Pulmonary artery endothelial cell (primary cell): ENCODE measurements at regions not wholly inside any gene's neighbourhood (a gene's known extent, or its start where the extent isn't known, plus 50 kb on each side); places are given as distances from the start of the nearest gene placed in this dataset.
A peak's percentile ranks its signal among the peaks of the same experiment; 100 is the strongest.
"Not testable (repeated sequence)": the region's sequence is repeated elsewhere in the genome, so short reads cannot be mapped to it uniquely, and the experiment has no call there.

Experiments
- DNase-seq: peaks from one replicate; pipeline ENCODE4 v3.0.0-alpha.2; 2011; ENCODE audit warnings: low read depth, low spot score

DNA sequence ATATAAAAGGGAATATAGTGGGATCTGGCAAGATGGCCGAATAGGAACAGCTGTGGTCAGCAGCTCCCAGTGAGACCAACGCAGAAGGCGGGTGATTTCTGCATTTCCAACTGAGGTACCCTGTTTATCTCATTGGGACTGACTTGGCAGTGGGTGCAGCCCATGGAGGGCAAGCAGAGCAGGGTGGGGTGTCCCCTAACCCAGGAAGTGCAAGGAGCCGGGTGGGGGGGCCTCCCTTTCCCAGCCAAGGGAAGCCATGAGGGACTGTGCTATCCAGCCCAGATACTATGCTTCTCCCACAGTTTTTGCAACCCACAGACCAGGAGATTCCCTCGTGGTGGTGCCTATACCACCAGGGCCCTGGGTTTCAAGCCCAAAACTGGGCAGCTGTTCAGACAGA is 342.4 kb downstream of the RPS29 start:
- not testable (repeated sequence) for DNase-seq

DNA sequence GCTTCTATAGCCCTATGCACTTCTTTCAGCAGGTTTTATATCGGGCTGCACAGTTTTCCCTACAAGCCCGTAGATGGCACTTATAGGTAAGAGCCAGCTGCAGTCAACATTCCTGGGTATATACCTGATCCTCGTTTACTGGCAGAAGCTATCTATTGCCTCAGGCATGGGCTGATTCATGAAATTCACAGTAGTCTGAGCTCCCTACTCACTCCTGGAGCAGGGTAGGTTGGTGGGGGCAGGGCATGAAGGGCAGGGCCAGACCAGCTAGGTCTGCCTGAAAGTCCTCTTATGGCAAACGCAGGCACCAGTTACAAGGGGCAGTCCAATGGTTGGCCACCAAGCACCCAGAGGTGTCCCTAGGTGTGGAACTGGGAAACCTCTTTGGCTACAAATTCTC is 345.8 kb downstream of the RPS29 start:
- no peak for DNase-seq

DNA sequence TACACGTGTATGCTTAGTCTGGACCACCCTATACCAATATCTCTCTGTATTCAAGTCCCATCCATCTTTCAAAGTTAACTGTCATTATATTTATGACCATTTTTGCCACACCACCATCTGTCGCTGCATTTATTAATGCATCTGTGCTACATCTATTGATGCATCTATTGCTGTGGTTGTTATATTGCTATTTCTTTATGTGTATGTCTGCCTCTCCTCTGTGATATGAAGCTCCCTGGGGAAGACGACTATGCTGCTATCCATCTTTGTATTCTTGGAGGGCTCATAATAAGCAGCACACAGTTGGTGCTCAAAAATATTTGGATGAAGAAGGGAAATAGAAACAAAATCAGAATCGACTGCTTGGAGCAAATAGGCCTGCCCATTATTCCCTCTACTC is 357.6 kb downstream of the RPS29 start:
- DNase-seq, result no peak

DNA sequence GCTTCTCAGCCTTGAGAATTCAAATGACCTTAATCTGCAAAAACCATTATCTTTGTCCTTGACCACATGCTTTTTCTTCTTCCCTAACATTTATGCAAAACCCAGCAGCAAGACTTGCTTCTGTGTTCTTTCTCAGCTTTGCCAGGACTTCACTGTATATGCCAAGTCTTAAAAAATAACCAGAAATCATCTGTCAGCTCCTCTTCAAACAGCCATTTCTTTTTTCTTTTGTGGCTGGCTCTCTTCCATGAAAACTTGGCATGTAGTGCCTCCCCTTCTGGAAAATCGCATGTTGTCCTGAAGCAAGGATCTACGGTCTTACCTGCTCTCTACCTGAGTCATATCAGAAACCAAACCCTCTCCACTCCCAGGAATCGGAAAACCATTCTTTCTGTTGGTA is 364.9 kb downstream of the RPS29 start:
- DNase-seq, result no peak

DNA sequence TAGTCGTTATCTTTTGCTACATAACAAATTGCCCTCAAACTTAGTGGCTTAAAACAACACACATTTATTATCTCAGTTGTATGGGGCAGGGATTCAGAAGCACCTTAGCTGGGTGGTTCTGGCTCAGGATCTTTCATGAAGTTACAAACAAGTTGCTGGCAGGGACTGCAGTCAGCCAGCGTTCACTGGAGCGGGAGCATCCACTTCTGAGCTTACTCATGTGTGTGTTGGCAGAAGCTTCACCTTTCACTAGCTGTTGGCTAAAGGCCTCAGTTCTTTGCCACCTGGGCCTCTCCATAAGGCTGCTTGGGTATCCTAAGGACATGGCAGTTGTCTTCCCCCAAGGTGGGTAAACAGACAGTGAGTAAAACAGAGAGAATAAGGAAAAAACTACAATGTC is 365.7 kb downstream of the RPS29 start:
- DNase-seq, result no peak

DNA sequence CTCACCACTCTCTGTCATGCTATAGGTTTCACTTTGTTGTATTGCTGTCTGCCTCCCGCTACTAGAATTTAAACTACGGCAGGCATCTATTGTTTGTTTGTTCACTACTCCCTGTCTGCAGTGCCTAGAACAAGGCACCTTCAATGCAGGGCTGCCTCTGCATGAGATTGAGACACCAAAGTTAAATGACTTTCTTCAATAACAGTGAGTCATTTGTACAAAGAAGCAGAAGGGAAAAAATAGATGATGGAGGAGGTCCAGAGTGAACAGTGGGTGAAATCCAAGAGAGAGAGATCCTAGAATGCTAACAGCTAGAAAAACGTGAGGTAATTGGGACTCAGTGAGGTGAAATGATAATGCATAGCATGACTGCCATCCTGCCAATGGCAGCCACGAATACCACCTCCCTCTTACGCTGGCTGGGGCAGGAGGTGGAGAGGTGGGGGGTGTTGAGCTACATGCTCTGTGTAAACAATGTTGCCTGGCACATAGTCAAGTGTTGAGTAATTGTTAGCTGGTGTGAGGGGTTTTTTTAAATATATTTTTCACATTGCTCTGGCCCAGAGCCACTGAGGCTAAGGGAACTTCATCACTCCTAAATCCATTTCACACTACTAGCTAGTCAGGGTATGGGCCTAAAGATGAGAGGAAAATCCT is 367.6 kb downstream of the RPS29 start:
- DNase-seq, result no peak

DNA sequence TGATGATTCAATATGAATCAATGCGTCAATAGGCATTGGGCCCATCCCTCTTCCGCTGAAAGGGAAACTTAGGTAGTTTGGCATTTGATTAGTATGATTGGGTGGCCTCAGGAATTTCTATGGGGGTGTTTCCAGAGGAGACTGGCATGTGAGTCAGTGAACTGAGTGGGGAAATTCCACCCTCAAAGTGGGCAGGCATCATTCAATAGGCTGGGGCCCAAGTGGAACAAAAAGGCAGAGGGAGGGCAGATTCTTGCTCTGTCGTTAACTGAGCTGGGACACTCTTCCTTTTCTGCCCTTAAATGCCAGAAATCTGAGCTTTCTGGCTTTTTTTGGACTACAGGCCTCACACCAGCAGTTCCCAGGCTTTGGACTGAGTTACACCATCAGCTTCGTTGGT is 373.5 kb downstream of the RPS29 start:
- no peak for DNase-seq

DNA sequence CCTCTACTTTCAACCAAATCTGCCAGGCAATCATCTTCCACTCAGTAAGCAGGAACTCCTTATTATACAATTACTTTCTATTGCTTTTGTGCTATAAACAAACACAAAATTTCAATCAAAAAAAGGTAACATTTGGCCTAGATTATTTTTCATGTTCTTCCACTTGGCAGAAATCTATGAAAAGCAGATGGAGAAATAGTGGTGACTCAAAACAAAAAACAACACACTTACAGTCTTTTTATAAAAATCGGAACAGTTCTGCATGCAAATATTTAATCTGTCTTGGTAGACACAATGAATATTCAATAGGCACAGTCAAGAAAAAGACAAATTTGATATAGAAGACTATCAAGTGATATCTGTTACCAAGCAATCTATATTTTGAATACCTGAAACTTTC is 376.8 kb downstream of the RPS29 start:
- no peak for DNase-seq

DNA sequence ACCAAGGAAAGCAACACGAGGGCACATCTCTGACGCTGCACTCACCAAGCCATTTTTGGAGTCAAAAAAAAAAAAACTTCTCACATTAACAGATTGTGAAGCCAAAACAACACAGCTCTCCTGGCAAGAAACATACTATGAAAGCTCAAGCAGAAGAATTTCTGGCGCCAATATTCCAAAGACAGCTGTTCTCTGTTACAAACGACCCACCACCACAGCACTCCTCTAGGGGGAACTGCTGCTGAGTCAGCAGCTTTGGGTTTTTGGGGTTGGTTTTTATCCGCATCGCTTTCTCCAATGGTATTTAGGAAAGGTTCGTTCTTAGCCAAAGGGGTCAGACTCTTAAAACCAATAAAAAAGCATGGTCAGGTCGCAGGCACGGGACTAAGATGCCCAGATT is 379.4 kb downstream of the RPS29 start:
- no peak for DNase-seq

DNA sequence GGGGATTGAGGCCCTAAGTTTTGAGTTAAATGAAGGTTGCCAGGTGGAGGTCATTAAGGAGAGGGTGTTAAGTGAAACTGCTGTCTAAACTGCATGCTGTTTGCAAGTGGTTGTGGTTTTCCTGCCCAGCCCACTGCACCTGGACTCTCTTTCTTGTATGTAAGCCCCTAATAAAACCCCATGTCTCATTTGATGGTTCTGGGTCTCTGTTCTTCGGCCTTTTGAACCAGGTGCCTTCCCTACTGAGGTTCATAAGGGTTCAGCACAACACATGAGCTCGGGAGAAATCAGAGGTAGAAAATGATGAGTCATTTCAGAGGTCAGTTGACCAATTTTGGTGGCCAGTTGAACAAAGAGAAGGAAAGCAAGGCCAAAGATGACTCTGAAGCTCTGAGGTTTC is 382.5 kb downstream of the RPS29 start:
- DNase-seq, result no peak

DNA sequence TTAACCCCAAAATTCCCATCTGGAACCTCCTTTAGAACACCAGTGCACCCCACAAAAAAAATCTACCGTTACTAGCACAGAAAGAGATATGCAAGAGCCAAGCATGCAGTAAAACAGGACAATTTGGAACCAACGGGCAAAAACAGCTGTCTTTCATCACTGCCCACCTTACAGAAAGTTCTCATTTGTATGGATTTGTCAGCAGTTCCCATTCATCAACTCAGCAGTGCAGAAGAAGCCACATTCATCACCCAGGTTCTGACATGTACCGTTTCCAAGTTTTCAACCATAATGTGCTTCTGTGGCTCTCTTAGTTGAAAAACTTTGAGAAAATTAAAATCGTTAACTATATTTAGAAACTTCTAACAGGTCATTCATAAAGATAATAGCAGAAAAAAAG is 387.0 kb downstream of the RPS29 start:
- no peak for DNase-seq

DNA sequence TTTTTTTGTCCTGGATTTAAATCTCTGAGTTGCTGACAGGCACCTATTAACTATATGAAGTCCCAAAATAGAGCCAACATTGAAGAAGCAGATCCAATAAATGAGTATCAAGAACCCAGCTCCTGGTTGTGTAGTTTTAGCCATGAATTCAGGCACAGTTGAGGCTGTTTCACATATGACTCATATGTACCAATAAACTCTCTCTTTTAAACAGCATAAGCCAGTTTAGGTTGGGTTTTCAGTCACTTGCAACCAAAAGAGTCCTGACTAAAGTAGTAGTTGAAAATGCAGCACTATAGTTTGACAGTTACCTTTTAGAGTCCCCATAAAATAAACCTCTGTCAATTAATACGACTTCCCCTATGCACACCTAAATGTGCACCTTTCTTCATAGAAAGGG is 389.9 kb downstream of the RPS29 start:
- DNase-seq, result no peak

DNA sequence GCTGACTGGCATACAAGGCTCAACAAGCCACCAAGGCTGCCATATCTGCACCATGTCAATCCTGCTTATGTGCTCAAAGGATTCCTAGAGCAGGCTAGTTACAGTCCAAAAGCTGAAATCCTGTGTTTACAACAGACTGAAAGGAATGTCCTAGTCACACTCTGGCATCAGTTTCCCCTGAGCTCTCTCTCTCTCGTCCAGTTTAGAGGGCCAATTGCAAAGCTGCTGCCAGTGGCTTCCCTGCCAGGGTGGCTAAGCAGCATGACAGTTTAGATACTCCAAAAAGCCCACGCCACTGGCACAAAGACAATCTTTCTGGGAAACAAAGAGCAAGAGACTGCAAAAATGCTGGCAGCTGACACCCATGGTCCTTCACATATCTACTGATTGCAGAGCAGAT is 392.1 kb downstream of the RPS29 start:
- DNase-seq, result no peak

DNA sequence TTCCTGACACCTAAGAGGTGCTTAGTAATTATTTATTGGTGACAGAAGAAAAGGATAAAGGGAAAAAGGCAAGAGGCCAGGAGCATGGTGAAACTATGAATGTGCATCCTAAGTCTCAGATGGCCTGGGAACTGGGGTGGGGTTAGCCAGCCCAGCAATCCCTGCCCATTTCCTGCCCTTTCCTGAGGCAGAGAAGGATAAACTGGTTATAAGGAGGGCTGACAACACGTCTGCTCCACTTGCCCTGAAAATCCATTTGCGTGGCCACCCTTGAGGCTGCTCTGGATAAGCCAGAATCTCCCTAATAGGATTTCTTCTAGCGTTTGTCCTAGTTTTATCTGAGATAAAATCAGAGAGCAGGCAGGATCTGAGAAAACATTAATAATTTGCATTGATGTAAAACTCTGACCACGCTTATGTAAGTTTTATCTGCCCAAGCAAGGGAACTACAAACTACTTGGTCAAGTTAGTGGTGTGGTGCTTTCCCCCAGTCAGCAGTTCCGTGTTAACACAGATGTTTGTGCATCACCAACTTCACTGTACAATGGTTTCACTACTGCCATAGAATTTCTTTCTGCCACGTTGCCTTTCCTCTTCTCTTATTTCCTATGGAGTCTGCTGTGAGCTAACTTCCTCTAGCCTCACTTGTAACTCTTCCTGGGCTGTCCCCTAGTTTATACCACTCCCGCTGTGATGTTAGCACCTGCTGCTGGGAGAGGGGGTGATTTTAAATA is 392.7 kb downstream of the RPS29 start:
- no peak for DNase-seq

DNA sequence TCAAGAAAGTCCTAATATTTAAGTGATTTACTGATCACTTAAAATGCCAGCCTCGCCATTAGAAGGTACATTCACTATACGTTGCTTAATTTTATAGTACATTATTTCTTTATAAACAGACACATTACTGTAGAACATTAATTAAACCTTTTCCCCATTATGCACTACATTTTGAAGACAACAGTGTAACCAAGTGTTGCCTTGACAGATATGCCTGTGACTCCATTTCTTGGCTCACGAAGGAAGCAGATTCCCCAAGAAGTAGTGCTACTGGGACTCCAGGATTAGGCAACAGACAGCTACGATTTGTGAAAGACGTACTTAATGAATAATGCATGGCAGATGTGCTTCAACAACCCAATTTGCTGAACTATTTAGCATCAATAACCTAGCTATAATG is 394.8 kb downstream of the RPS29 start:
- DNase-seq, result no peak

DNA sequence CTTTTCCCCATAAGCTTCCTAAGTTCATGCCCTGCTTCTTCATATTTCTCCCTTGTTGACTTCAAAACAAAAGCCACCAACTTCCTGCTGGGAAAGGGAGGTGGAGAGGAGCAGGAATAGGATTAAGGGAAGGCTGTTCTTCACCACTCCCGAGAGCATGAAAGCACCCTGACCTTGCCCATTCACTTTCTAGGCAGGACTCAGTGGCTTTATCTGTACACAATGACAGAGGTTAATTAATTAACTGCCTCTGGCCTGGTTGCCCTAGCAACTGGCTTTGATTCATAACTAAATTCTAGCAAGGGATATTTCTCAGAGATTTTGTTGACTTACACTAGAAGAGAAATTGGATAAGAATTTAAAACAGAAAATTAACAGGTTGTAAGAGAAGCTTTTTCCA is 396.8 kb downstream of the RPS29 start:
- no peak for DNase-seq

DNA sequence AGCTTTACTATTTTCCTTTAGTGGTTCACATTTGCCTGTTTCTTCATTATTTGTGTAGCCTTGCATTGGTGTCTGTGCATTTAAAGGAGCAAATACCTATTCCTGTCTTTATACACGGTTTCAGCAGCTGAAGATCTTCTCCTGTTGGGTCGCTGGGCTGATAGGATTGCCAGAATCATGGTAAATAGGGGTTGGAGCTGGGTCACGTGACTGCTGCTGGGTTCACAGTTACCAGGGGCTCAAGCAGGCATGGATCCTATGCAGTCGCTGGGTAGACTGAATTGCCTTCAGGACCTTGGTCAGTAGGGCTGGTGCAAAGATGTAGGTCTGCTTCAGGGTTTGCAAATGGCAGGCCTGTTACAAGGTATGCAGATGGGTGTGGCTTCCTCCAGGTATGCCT is 398.4 kb downstream of the RPS29 start:
- DNase-seq, result no peak

DNA sequence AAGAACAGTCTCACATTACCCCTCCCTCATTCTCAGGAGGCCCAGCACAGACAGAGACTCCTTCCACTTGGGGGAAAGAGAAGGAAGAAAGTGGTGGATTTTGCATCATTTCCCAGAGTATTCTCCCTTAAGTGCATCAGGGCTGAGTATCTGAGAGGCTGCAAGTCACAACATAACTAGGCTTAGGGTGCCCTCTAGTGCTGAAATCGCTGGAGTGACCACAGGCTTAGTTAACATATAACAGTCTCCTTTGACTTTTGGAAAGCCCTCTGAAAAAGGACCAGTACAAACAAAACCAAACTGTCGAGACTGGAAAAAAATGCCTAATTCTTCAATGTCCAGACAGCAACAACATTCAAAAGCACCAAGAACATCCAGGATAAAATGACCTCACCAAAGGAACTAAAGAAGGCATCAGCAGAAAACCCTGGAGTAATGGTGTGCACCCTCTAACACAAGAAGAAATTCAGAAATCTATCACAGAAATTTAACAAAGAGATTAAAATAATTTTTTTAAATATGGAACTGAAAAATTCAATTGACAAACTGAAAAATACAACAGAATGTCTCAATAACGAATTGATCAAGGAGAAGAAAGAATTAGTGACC is 412.3 kb downstream of the RPS29 start:
- peak; percentile 7 for DNase-seq

DNA sequence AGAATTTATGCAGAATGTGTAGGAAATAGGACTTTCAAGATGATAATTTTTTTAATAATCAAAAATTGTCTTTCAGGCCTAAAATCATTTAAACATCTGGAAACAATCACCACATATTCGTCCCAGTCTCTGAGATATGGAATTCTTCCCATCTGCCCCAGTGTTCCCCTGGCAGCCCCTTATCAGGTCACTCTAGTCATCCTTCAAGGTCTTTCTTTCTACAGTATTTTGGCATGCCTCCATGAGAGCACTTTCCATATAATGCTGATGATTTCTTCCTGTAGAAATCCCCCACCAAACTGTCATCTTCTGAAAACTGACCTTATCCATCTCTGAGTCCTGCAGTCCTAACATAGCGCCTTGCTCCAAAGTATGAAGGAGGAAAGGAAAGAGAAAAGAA is 422.1 kb downstream of the RPS29 start:
- DNase-seq, result no peak

DNA sequence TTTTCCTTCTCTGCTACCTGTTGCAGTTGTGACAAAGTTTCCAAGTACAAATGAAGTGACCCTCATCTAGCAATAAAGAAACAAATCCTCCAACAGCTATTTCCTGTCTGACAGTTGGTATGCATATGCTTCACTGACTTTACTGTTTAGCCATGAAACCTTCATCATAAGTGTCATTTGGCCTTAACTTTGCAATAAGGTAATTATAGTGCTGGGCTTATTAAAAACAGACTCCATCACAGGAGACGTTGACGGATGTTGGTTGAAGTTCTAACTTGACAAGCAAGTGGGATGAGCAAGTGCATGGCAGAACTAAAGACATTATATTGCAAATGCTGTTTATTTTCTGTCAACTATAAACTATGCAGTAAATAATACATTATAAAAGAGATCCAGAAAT is 425.2 kb downstream of the RPS29 start:
- no peak for DNase-seq

DNA sequence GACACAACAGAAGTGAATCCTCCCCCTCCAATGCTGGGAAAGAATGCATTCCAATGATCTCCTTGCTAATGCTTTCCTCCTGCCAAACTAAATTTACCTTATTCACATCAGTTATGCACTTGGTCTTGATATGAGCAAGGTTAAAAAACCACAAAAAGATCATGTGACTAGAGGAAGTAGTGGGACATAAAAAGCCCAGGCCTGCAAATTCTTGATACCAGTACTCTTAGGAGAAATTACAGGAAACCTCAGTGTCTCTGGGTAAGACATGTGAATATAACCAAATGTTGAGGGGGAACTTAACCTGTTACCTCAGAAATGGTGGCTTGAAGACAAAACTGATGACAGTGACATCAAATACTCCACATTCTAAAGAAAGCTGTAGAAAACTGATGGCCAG is 427.1 kb downstream of the RPS29 start:
- DNase-seq, result no peak

DNA sequence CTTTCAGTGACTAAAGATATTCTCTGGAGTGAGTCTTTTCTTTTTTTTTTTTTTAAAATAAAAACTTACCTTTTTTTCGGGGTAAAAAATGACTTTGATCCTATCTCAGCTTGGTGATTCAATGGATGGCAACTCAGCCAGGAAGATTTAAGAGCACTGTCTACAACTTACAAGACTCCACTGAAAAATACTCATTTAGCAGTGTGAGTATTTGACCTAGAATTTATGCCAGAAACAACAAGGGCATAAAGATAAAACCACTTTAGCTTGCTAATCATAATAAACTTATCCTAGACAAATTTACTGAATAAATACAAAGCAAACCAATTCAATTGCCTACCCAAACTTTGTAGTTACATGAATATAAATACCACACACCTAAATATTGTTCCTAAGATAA is 446.6 kb downstream of the RPS29 start:
- DNase-seq, result no peak

DNA sequence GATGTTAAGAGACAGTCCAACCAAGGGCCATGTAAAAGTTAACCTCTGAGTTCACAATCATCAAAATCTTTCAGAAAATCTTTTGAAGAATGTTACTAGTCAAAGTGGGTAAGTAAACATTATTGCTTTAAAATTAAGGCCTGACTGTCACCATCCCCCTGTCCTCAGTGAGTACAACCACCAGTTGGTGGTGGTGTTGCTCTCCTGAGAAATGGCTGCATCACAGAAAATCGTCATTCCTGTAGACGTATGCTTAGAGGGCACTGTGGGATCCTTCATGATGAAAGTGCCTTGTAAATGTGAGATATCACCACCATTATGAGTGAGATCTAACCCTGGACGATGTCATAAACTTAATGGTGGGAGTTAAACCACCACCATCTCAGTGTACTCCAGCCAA is 451.2 kb downstream of the RPS29 start:
- DNase-seq, result no peak
